Fibroblast of skin of scalp (primary cell): ENCODE measurements at regions not wholly inside any gene's neighbourhood (a gene's known extent, or its start where the extent isn't known, plus 50 kb on each side); places are given as distances from the start of the nearest gene placed in this dataset.
"Not testable (repeated sequence)": the region's sequence is repeated elsewhere in the genome, so short reads cannot be mapped to it uniquely, and the experiment has no call there.

Source experiments
- DNase-seq: peaks from one replicate; pipeline ENCODE4 v3.0.0-alpha.2; 2013

DNA sequence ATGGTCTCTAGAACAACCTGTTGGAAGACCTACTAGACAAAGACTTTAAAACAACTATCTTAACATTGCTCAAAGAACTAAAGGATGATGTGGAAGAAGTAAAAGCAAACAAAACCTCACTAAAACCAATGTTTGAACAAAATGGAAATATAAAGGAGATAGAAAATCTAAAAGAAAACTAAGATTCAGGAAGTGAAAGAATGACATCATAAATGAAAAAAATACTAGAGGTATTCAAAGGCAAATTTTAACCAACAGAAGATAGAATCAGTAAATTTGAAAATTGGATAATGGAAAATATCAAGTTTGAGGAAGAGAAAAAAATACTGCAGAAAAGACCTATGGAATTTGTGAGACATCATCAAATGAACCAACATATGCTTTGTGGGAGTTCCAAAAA lies 914.1 kb upstream of the GJE1 start:
- DNase-seq, result no peak

DNA sequence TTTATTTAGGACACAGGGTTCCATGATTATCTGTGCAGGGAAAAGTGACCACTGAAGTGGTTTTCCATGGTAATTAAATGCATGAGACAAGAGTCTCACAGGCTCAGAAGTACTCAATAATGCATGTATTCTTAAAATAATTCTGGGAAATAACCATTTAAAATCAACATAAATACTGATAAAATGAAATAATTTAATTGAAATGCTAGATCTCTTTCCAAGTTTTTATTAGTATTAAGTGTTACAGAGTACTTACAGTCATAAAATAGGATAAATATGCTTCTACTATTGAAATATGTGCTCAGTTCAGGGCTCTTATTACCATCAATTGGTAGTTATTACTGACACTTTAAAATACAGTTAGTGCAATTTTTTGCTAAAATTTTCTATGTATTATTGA lies 916.0 kb upstream of the GJE1 start:
- no peak for DNase-seq

DNA sequence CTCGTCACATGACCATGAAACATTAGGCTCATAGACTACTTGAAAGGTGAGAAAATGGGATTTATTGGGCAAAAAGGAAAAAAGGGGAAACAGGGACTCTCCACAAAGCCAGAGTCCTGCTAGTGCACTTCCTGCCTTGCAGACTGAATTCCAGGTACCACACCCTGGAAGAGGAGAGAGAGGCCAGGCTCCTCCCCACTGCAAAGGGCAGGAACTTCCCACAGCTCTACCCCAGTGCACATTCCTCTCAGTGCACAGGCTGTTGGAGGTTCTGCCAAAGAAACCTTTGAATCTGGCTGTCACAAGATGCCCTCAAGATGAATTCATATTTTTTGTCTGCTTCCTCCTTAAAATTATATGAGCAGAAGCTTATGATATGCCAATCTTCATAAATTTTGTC lies 920.4 kb upstream of the GJE1 start:
- DNase-seq, result no peak

DNA sequence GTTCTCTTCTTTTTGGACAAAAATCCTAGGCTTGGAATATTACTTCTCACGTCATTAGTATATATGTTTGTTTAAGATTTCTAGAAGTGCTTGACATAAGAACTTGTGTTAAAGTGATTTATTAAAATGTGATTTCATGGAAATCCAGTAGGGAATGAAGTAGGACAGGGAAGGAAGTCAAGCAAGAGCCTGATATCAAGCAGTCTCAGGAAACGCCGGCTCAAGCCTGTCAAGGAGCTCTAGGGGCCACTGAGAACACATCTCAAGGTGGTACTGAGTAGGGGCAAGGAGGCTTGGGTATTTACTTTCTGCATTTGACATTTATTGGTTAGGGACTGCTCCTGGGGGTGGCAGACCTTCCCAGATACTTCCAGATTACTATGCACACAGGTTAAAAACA lies 920.9 kb upstream of the GJE1 start:
- DNase-seq, result no peak

DNA sequence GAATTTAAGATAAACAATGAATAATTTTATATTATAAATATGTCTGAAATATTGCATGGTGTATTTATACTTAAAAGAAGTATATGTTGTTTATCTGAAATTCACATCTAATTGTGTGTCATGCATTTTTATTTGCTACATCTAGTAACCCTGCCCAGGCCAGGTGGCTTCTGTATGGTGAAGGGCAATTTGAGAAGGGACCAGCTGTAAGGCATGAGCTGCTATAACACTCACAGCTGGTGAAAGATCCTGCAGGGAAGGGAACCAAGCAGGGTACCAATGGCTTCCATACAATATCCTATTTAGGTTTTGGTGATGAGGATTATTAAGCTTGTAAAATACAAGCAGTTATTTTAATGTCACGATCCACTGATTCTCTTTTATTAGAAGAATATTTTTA lies 921.8 kb upstream of the GJE1 start:
- no peak for DNase-seq

DNA sequence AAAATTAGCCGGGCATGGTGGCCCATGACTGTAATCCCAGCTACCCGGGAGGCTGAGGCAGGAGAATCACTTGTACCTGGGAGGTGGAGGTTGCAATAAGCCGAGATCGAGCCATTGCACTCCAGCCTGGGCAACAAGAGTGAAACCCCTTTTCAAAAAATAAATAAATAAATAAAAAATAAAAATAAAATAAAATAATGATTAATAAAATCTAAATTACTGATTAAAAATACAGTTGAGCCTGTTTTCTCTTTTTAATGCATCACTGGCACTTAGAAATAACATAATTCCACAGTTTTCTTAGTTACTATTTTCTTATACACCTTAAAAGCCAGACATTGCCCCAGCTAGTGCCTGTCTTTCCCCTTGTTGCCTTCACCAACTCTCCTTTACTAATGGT lies 922.8 kb upstream of the GJE1 start:
- DNase-seq, result no peak

DNA sequence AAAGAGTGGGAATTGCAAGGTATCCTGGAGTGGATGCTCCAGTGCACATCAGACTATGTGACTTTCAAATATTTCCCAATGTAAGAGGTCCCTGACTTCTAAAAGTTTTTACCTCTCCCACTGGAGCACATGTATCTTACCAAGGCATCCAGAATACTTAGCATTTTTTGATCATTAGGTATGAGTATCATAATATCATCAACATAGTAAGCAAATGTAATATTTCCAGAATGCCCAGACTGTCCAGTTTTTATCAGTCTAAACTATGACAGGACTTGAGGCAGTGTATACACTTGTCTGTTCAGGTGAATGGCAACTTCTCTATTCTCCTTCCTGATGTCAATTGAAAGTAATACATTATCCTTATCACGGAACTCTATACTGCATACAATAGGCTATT lies 924.6 kb upstream of the GJE1 start:
- DNase-seq, result no peak

DNA sequence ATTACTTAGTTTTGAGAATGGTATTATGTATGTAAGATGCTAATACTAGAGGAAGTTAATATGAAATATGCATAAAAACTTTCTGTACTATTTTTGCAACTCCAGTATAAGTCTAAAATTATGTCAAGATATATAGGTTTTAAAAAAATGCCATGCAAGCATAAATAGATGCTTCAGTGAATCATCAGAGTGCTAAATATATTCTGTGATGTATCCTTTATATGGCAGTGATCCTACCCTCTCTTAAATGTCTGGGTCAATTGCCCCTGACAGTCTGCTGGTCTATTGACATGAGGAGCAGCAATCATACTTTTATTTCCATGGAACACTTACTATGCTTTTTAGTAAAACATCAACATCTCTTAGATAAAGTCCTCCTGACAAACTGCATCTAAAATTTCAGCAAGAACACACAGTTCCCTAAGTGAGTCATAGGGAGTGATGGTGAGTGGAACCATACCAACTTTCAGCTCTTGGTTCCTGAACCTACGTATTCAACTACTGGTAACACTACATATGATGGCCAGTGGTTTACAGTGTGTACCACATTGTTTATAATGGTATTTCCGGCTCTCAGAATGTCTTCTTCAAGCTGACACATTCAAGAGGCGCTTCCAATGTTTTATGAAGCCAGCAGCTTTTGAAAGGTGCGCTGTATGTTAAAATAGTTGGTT lies 928.7 kb upstream of the GJE1 start:
- peak; percentile 27 for DNase-seq

DNA sequence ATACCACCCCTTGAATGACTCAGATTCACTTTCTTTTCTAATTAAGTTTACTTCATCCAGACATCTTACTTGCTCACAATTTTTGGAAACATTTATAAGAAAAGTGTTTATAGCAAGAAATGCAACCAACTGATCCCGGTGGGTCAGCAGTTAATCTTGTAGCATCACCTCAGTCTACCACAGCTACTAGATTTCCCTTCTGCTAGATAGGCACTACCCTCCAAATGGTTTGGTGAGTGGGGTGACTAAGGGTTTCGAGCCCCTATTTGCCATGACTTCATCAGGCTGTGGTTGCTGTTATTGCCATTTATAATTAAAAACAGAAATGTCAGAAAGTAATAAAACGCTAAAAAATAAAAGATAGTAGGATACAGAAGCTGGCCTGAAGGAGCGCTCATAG lies 930.1 kb upstream of the GJE1 start:
- DNase-seq, result peak; percentile 20

DNA sequence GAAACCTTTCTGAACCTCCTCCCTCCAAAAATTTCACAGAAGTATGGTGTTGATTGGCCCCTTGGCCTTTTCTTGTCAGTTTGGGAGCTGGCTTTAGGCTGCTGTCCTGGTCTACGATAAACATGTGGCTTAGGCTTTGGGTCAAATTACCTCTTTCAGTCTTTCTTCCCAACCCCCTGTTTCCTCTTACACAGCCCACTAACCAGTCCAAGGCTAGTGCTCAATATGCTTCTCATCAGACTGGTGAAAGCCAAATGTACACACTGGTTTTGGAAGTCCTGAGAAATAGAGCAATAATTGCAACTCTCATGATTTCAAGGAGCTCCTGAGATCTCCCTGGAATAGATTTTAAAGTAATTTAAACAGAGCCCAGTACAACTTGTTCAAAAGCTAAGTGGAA lies 933.7 kb upstream of the GJE1 start:
- peak; percentile 4 for DNase-seq

DNA sequence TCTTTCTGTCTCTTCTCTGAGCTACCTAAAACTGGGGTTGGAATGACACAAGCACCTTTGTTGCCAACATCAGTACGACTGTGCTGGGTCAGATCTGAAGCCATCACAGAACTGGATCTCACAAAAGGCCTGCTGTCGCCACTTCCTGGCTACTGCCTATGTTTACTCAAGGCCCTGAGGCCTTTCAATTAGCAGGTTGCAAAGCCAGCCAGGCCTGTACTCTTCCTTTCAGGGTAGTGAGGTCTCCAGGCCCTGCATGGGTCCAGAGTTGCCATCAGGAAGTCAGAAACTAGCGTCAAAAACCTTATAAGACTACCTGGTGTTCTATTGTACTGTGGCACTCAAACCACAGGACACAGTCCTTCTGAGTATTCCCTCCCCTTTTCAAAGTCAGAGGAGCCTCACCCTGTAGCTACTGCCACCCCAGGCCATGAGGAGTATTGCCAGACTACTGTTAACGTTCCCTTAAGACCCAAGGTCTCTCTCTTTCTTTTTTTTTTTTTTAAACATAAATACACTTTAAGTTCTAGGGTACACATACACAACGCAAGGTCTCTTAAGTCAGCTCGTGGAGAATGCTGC lies 937.4 kb upstream of the GJE1 start:
- no peak for DNase-seq

DNA sequence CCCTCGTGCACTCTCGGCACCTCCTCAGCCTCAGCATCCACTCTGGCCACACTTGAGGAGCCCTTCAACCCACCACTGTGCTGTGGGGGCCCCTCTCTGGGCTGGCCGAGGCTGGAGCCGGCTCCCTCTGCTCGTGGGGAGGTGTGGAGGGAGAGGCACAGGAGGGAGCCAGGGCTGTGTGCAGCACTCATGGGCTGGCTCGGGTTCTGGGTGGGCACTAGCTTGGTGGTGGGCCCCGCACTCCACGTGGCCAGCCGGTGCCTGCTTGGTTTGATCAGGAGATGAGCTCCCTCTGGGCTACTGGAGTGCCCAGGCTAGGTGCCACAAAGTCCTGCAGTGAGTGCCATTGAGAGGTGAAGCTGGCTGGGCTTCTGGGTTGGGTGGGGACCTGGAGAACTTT lies 949.4 kb upstream of the GJE1 start:
- DNase-seq, result no peak

DNA sequence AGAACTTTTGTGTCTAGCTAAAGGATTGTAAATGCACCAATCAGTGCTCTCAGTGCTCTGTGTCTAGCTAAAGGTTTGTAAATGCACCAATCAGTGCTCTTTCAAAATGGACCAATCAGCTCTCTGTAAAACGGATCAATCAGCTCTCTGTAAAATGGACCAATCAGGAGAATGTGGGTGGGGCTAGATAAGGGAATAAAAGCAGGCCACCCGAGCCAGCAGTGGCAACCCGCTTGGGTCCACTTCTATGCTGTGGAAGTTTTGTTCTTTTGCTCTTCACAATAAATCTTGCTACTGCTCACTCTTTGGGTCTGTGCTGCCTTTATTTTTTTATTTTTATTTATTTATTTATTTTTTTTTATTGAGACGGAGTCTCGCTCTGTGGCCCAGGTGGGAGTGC lies 957.3 kb upstream of the GJE1 start:
- not testable (repeated sequence) for DNase-seq

DNA sequence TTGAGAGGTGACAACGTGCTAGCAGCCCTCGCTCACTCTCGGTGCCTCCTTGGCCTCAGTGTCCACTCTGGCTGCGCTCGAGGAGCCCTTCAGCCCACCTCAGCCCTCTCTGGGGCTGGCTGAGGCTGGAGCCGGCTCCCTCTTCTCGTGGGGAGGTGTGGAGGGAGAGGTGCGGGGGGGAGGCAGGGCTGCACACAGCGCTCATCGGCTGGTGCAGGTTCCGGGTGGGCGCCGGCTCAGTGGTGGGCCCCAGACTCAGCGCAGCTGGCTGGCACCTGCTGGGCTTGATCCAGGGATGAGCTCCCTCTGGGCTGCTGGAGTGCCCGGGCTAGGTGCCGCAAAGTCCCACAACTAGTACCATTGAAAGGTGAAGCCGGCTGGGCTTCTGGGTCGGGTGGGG lies 957.8 kb upstream of the GJE1 start:
- no peak for DNase-seq

DNA sequence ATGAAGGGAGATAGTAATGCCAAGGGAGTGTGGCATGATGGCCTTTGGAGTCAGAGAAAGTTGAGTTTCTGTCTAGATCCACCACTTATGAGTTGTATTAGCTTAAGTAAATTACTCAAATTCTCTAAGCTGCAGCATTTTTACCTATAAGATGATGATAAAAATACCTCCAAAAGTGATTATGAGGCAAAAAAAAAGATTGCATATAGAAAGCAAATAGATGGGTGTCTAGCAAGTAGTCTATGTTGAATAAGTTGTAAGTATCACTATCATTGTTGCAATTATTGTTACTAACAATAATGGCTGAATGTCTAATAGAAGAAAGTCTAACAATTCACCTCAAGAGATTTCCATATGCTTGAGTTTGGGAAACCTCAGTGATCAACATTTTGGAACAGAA lies 959.2 kb upstream of the GJE1 start:
- no peak for DNase-seq

DNA sequence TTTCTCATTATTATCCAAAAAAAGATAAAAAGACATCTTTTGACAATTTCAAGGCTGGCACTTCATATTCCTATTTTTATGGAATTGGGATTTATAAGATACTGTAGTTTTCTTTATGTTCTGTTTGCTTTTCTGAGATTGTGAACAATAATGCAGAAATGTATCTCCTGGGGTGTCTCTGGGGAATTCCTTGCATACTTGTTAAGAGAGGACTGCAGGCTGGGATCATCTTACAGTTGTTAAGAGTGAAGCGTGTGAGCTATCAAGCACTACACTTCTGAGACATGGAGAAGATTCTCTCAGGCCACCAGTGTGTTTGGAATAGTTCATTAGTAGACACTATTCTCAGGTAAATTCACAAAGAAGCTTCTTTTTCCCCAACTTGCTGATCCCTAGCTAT lies 963.3 kb upstream of the GJE1 start:
- DNase-seq, result peak; percentile 97

DNA sequence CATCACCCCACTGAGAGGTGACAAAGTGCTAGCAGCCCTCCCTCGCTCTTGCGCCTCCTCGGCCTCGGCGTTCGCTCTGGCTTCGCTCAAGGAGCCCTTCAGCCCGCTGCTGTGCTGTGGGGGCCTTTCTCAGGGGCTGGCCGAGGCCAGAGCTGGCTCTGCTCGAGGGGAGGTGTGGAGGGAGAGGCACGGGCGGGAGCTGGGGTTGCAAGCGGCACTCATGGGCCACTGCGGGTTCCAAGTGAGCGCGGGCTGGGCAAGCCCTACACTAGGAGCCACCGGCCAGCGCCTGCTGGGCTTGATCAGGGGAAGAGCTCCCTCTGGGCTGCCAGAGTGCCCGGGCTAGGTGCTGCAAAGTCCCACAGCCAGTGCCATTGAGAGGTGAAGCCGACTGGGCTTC lies 964.8 kb upstream of the GJE1 start:
- DNase-seq, result no peak

DNA sequence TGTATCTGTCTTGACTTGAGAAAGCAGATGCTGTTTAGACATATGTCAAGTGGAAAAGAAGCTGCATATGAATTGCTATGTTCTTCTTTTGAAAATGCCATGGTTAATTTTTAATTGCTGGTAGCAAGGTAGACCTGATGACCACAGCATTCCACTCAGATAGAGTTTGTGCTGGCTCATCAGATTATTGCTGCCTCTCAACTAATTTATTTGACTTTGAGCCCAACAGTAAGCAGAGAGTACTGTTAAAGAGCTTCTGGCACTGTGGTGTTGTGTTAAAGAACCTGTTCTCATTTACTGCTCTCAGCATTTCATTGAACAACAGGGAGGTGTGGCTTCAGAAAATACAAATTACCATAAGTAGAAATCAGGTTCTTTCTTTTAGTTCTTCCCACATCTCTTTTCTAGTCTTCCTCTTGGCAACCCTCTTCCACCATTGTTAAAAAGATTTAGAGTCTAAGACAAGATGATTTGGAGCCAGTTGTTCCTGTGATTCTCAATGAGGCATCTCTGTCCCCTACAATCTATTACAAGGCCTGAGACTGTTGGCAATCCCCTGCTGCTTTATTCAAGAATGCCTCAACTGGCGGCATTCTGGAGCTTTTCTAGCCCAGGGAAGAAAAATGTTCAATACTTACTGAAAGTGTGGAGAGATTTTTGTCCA lies 967.6 kb upstream of the GJE1 start:
- no peak for DNase-seq

DNA sequence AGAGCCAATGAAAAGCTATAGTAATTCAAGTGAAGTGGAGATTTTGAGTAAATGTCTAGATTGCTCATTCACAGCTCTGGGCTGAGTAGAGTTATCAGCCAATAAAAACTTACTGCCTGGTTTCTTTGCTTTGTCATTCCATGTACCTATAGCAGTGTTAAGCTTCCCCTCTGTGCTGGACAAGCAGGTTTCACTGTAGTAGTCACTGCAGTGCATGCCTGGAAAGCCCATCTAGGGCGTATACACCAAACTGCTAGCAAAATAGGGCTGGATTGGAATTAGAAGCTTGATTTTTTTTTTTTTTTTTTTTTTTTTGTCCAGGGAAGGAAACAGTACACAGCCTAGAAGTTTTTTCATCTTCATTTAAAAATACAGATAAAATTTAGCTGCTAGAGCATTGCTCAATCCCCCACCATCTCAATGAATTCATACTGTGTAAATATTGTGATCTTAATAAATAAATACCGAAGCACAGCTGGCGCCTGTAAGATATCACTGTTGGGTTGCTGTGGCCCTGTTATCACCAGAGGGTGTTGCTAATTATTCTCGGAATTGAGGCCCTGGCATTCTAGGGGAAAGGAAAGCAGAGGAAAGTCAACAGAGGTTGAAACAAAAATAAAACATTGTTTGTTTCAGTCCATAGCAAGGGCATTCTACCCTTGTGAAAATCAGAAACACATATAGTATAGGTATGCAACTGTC lies 968.5 kb upstream of the GJE1 start:
- no peak for DNase-seq

DNA sequence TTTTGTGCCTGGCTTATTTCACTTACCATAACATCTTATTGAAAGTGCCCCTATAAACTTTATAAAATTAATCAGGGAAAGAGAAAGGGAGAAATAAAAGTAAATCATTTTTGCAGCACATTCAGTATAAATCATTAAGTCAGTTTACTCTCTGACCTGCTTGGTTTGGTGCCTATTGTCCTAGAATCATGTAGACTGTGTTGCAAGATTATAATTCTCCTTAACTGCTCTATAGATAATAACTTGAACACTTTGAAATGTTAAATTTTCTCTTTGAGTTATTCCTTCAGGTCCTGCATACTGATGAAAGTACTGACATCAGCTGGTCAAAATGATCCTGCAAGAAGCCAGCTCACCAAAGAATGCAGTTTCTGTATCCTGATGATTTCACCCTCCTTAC lies 969.6 kb upstream of the GJE1 start:
- no peak for DNase-seq

DNA sequence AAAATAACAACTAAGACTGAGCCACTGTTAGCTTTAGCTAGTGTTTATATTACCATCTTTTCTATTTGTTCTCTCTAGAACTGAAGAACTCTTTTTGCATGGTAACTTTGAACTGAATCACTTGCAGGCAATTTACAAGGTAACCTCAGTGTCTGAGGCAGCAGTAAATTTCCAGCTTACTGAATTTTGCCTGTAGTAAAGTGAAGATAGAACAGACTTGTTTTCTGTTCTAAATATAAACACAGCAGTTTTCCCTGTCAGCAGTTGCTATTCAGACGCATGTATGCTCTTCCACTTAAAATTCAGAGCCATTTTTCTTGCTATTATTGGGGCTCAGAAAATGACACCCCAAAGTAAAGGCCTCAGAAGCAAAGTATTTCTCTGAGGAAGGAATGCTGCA lies 974.0 kb upstream of the GJE1 start:
- DNase-seq, result no peak

DNA sequence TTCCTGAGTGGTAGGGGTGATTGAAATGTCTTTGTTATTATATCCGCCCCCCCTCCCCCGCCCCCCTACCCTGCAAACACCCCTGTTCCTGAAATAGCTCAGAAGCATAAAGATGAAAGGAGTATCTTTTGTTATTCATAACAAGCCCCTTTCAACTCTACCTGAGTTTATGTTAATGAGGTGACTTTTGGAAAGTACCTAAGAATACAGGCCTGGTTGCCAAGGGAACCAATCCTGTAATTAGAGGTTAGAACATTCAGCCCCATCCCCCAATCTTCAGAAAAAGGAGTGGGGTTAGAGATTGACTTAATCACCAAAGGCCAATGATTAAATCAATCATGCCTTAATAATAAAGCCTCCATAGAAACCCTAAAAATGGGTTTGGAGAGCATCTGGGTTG lies 979.2 kb upstream of the GJE1 start:
- DNase-seq, result no peak

DNA sequence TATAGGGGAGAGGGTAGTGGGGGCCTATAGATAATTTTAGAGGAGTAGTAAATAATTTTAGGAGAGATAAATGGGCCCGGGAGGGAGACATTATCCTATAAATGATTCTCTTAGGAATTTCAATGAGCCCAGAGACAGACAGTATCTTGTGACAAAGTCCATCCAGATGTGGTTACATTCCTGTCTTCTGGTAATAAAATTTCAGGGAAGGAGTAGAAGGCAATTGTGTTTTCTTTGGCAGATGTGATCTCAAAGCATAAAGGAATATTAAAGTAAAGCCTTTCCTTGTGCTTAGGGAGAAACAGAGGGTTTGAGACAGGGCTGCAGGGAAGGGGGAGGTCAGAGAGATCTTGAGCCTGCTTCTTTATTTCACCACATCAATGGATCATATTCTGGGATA lies 979.8 kb upstream of the GJE1 start:
- DNase-seq, result peak; percentile 62
